Spleen (tissue), 11 donors: ENCODE measurements at regions not wholly inside any gene's neighbourhood (a gene's known extent, or its start where the extent isn't known, plus 50 kb on each side); places are given as distances from the start of the nearest gene placed in this dataset.

Experiments used
- DNase-seq: peaks from one replicate; pipeline ENCODE4 v3.0.0-alpha.2; 2020
- H3K27ac ChIP-seq, 8 donors: fragments of 200-600 bp; sonication (generic) in 7 of 8; 1 replicate in 4 of 8; 2 replicates in 4 of 8; pipeline versions ENCODE4 v1.5.0 to v1.8.0; 2016 to 2021; ENCODE audit warnings: inconsistent platforms in 4 of 8, mild to moderate bottlenecking in 4 of 8, moderate library complexity in 1 of 8
- H3K27me3 ChIP-seq, 7 donors: fragments of 200-600 bp; sonication (generic) in 6 of 7; replicated peaks in 1 of 7; 1 replicate in 4 of 7; 2 replicates in 3 of 7; pipeline versions ENCODE4 v1.5.0 to v1.8.0; 2016 to 2021; ENCODE audit warnings: inconsistent platforms in 3 of 7, mild to moderate bottlenecking in 1 of 7
- H3K36me3 ChIP-seq, 6 donors: fragments of 200-600 bp; sonication (generic) in 5 of 6; 1 replicate in 4 of 6; 2 replicates in 2 of 6; pipeline versions ENCODE4 v1.5.0 to v1.8.0; 2016 to 2021; ENCODE audit warnings: inconsistent platforms in 2 of 6
- H3K4me1 ChIP-seq, 6 donors: fragments of 200-600 bp; sonication (generic) in 5 of 6; 1 replicate in 3 of 6; 2 replicates in 3 of 6; pipeline versions ENCODE4 v1.5.0 to v1.8.0; 2016 to 2021; ENCODE audit warnings: inconsistent platforms in 3 of 6
- H3K4me3 ChIP-seq, 8 donors: fragments of 200-600 bp; sonication (generic) in 7 of 8; 1 replicate in 4 of 8; 2 replicates in 4 of 8; pipeline versions ENCODE4 v1.5.0 to v1.8.0; 2016 to 2021; ENCODE audit warnings: inconsistent platforms in 4 of 8, mild to moderate bottlenecking in 4 of 8, moderate library complexity in 2 of 8
- H3K9me3 ChIP-seq, 8 donors: fragments of 200-600 bp; sonication (generic) in 7 of 8; 1 replicate in 4 of 8; 2 replicates in 4 of 8; pipeline versions ENCODE4 v1.5.0 to v1.8.0; 2016 to 2021; ENCODE audit warnings: inconsistent platforms in 4 of 8
- CTCF ChIP-seq, 11 experiments: fragments of 200-600 bp in 7 of 11; fragments of 450-650 bp in 4 of 11; sonication (generic) in 4 of 11; IDR thresholded peaks in 8 of 11; conservative IDR thresholded peaks in 3 of 11; 1 replicate in 7 of 11; 2 replicates in 4 of 11; pipeline versions ENCODE4 v1.4.0 to v1.8.0; 2016 to 2021; ENCODE audit warnings: antibody characterized with exemption in 11 of 11, inconsistent platforms in 4 of 11, mild to moderate bottlenecking in 1 of 11
- POLR2A ChIP-seq, 3 donors: fragments of 450-650 bp; IDR thresholded peaks; one replicate each; pipeline ENCODE4 v1.5.1; 2017; ENCODE audit warnings: antibody characterized with exemption in 3 of 3, mild to moderate bottlenecking in 1 of 3
- POLR2AphosphoS5 ChIP-seq, 3 donors: sonication (generic); formaldehyde crosslinking; IDR thresholded peaks; one replicate each; pipeline ENCODE4 v1.5.1; 2017; ENCODE audit warnings: antibody characterized with exemption in 3 of 3
- WGBS, 5 donors: extraction: QIAGEN DNeasy Blood & Tissue Kit in 3 of 5; methylation state at CpG; one replicate each; pipeline versions ENCODE4 v1.1.5 to v1.1.7; 2013 to 2018; 5-methylcytosine and 5-hydroxymethylcytosine counted together
- intact Hi-C: fragments of 100-400 bp; cut with DNase I; formaldehyde crosslinking; loops from one replicate; pipeline ENCODE4 v1.15.0; 2023; ENCODE audit warnings: low total_unique reads
- donor health status: healthy with polysubstance abuse.
- donor health status: DM: no; HTN: no; CAD: no; lungs with moderate emphysema.
- donor health status: DM: no; HTN: no; CAD: no.
- donor health status: Bipolar disorder and iron deficiency.
- donor health status: healthy.
- donor health status: DM: no; HTN: no; CAD: no.
- donor health status: DM: yes; HTN: yes; CAD: no.

- DNase-seq = no peak
- 85 to 91% (median 90%) methylated on average over 4 of the region's 4 CpGs for WGBS, 5 donors
- intact Hi-C loops = no loop called here
- H3K4me3 ChIP-seq = no peak overlapping the region
- no peaks in the 10 kb centered on the region for H3K27me3 ChIP-seq
- no peak for TF ChIP-seq POLR2A (IDR thresholded peaks at IDR 0.05)
- TF ChIP-seq POLR2AphosphoS5 (IDR thresholded peaks at IDR 0.05) = no peak
- no peak for TF ChIP-seq CTCF (IDR thresholded peaks at IDR 0.05 in 8 of 11, conservative IDR thresholded peaks at IDR 0.05 in 3 of 11)
- no peak overlapping the region for H3K27ac ChIP-seq
- no peaks in the 10 kb centered on the region for H3K9me3 ChIP-seq
- H3K4me1 ChIP-seq = no peaks in the 10 kb centered on the region
- H3K36me3 ChIP-seq = no peaks in the 10 kb centered on the region
Observed at GRCh38 chr13:99806671-99807070, 164.9 kb downstream of the ZIC5 start.

- no peaks in the 10 kb centered on the region for H3K36me3 ChIP-seq
- intact Hi-C loops = no loop called here
- 56 to 78% (median 63%) methylated on average over 7 of the region's 7 CpGs for WGBS, 5 donors
- no peaks in the 10 kb centered on the region for H3K4me1 ChIP-seq
- DNase-seq = no peak
- H3K4me3 ChIP-seq = no peak overlapping the region
- TF ChIP-seq CTCF (IDR thresholded peaks at IDR 0.05 in 8 of 11, conservative IDR thresholded peaks at IDR 0.05 in 3 of 11) = no peak
- no peak for TF ChIP-seq POLR2AphosphoS5 (IDR thresholded peaks at IDR 0.05)
- no peak for TF ChIP-seq POLR2A (IDR thresholded peaks at IDR 0.05)
- H3K27ac ChIP-seq = no peak overlapping the region
- H3K9me3 ChIP-seq = no peaks in the 10 kb centered on the region
- no peaks in the 10 kb centered on the region for H3K27me3 ChIP-seq
Observed at GRCh38 chr13:99805361-99805760, 166.2 kb downstream of the ZIC5 start.

DNA sequence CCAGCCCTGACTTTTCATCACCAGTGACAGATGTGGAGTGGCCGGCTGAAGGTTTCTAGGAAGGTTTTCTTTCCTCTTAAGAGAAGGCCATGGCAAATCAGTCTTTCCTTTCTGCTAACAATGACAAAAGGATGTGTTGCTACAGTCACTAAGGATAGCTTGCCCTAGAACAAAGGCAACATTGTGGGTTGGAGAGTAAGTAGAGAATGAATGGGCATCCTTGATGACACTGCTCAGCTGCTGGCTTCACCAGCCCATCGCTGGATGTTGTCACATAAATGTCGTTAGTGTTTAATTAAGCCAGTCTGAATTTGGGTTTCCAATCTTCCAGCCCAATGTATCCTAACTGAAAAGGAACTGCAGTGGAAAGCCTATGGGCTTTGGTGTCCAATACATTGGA lies 168.4 kb downstream of the ZIC5 start:
- no peaks in the 10 kb centered on the region for H3K4me1 ChIP-seq
- TF ChIP-seq POLR2A (IDR thresholded peaks at IDR 0.05) = no peak
- H3K36me3 ChIP-seq = no peaks in the 10 kb centered on the region
- no peaks in the 10 kb centered on the region for H3K9me3 ChIP-seq
- intact Hi-C loops = no loop called here
- WGBS, 5 donors = 90 to 98% (median 96%) methylated on average over 3 of the region's 3 CpGs
- no peak overlapping the region for H3K27ac ChIP-seq
- no peaks in the 10 kb centered on the region for H3K27me3 ChIP-seq
- no peak for DNase-seq
- no peak overlapping the region for H3K4me3 ChIP-seq

DNA sequence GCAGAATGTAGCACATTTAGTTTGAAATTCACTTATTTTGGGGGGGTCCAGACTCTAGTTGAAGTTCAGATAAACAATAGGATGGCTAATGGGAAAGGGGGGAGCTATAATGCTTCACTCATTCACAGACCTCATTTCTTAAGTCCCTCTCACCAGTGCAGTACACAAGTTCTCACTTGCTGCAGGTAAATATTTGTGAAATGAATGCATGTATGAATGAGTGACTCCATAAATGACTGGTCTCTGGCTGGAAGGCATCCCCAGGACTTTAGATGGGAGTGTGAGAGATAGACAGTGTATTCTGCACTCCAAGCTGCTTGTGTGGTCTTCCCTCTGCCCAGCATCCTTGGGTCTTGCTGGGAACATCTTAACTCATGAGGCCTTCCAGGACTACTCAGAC lies 169.2 kb downstream of the ZIC5 start:
- Histone ChIP-seq H3K36me3 (no peaks in the 10 kb centered on the region), H3K4me3 (no peak overlapping the region), H3K27ac (no peak overlapping the region), H3K9me3 (no peaks in the 10 kb centered on the region), H3K27me3 (no peaks in the 10 kb centered on the region), H3K4me1 (no peaks in the 10 kb centered on the region)
- intact Hi-C loops = no loop called here
- no peak for DNase-seq
- TF ChIP-seq CTCF (IDR thresholded peaks at IDR 0.05 in 8 of 11, conservative IDR thresholded peaks at IDR 0.05 in 3 of 11) = no peak
- no peak for TF ChIP-seq POLR2A (IDR thresholded peaks at IDR 0.05)
- TF ChIP-seq POLR2AphosphoS5 (IDR thresholded peaks at IDR 0.05) = no peak

GRCh38 chr13:99800951-99801350 lies 170.6 kb downstream of the ZIC5 start:
- Histone ChIP-seq H3K36me3 (no peaks in the 10 kb centered on the region), H3K4me3 (no peak overlapping the region), H3K27me3 (no peaks in the 10 kb centered on the region), H3K27ac (no peak overlapping the region), H3K4me1 (no peaks in the 10 kb centered on the region), H3K9me3 (no peaks in the 10 kb centered on the region)
- TF ChIP-seq POLR2AphosphoS5 (IDR thresholded peaks at IDR 0.05) = no peak
- TF ChIP-seq POLR2A (IDR thresholded peaks at IDR 0.05) = no peak
- TF ChIP-seq CTCF (IDR thresholded peaks at IDR 0.05 in 8 of 11, conservative IDR thresholded peaks at IDR 0.05 in 3 of 11) = no peak
- intact Hi-C loops = no loop called here
- DNase-seq = no peak
- WGBS, 5 donors = 54 to 72% (median 60%) methylated on average over 4 of the region's 4 CpGs
